Heart right ventricle (tissue), 16 donors: ENCODE measurements at regions not wholly inside any gene's neighbourhood (a gene's known extent, or its start where the extent isn't known, plus 50 kb on each side); places are given as distances from the start of the nearest gene placed in this dataset.
"Not testable (repeated sequence)": the region's sequence is repeated elsewhere in the genome, so short reads cannot be mapped to it uniquely, and the experiment has no call there.

ENCODE experiments used
- ATAC-seq, 8 donors: fragments of 200-7000 bp; cut with Tn5 transposase; one replicate each; pipeline ENCODE4 v1.9.1; 2020; ENCODE audit warnings: mild to moderate bottlenecking in 8 of 8, moderate library complexity in 8 of 8, moderate number of reproducible peaks in 1 of 8
- DNase-seq, 2 donors: peaks; one replicate each; pipeline ENCODE4 v3.0.0-alpha.2; 2020
- H3K27ac ChIP-seq, 10 donors: fragments of 200-600 bp; sonication (generic) in 2 of 10; one replicate each; pipeline versions ENCODE4 v1.5.0 to v1.8.0; 2020 to 2022; ENCODE audit warnings: mild to moderate bottlenecking in 3 of 10
- H3K27me3 ChIP-seq, 7 donors: fragments of 200-600 bp; one replicate each; pipeline ENCODE4 v1.8.0; 2021 to 2022; ENCODE audit warnings: mild to moderate bottlenecking in 2 of 7
- H3K36me3 ChIP-seq, 9 donors: fragments of 200-600 bp; sonication (generic) in 1 of 9; one replicate each; pipeline versions ENCODE4 v1.5.0 to v1.8.0; 2020 to 2022; ENCODE audit warnings: mild to moderate bottlenecking in 2 of 9
- H3K4me1 ChIP-seq, 9 donors: fragments of 200-600 bp; sonication (generic) in 1 of 9; one replicate each; pipeline versions ENCODE4 v1.5.0 to v1.8.0; 2020 to 2022; ENCODE audit warnings: mild to moderate bottlenecking in 4 of 9
- H3K4me3 ChIP-seq, 10 donors: fragments of 200-600 bp; sonication (generic) in 2 of 10; one replicate each; pipeline versions ENCODE4 v1.5.0 to v1.8.0; 2020 to 2022; ENCODE audit warnings: mild to moderate bottlenecking in 7 of 10, moderate library complexity in 2 of 10
- H3K9me3 ChIP-seq, 11 donors: fragments of 200-600 bp in 10 of 11; sonication (generic) in 2 of 11; one replicate each; pipeline versions ENCODE4 v1.5.0 to v1.8.0; 2013 to 2022; ENCODE audit warnings: mild to moderate bottlenecking in 2 of 11, control low read depth in 1 of 11, moderate library complexity in 1 of 11
- CTCF ChIP-seq, 9 donors: fragments of 200-600 bp; sonication (generic) in 2 of 9; IDR thresholded peaks; one replicate each; pipeline versions ENCODE4 v1.5.0 to v1.8.0; 2021 to 2022; ENCODE audit warnings: antibody characterized with exemption in 9 of 9, mild to moderate bottlenecking in 5 of 9, moderate library complexity in 1 of 9
- WGBS, 2 donors: extraction: QIAGEN DNeasy Blood & Tissue Kit; methylation state at CpG; one replicate each; pipeline ENCODE4 v1.1.7; 2013; ENCODE audit warnings: inconsistent platforms in 1 of 2; 5-methylcytosine and 5-hydroxymethylcytosine counted together
- intact Hi-C, 10 donors: fragments of 100-400 bp; cut with DNase I; formaldehyde crosslinking; loops; one replicate each; pipeline versions ENCODE4 v1.11.1 to v1.14.2; 2022
- donor health status: Arrhythmogenic right ventricular cardiomyopathy.
- donor health status: ischemic (EF 13 %, LVEDD 7.1; RV severe dilation, severe dysfunction).
- donor health status: healthy with polysubstance abuse.
- donor health status: DM: no; HTN: yes; CAD: no.
- donor health status: DM: no; HTN: no; CAD: no.
- donor health status: ischemic (EF 25% LVEDD 6.9; RV normal size, moderate dysfunction).
- donor health status: ischemic (EF 25% LVEDD 5.7; RV mildly dilated, moderate dysfunction).
- donor health status: healthy.
- donor health status: DM: yes; HTN: yes; CAD: no.
- donor health status: Ischemic cardiomyopathy.
- donor health status: ischemic (EF 35%, LVEDD 5.7; RV mildly dilated, moderate dysfunction).
- donor health status: nonischemic (EF 11% LVEDD 7.7; RV severe dilation, severe dysfunction).
- donor health status: DM: yes; HTN: yes; CAD: no.
- donor health status: PGD.
- donor health status: ischemic (EF 29% LVEDD 5.4; RV normal size, mild dysfunction).
- donor health status: nonischemic (EF 23%, LVEDD 6.1; RV moderate dilation, normal function).

GRCh38 chr7:43044511-43044910 is 67.9 kb upstream of the HECW1 start:
- no peak for ATAC-seq
- no peak overlapping the region for H3K27ac ChIP-seq
- H3K4me1 ChIP-seq, result no peaks in the 10 kb centered on the region
- H3K4me3 ChIP-seq, result no peak overlapping the region
- intact Hi-C loops, result no loop called here
- peaks cover 0 to 20% (median 0%) of the 10 kb centered on the region in 11 donors for H3K9me3 ChIP-seq
- TF ChIP-seq CTCF (IDR thresholded peaks at IDR 0.05), result no peak
- H3K36me3 ChIP-seq, result no peaks in the 10 kb centered on the region
- WGBS, 2 donors, result 65 to 76% methylated on average over 1 of the region's 1 CpG
- peaks cover 0 to 8% (median 0%) of the 10 kb centered on the region in 7 donors for H3K27me3 ChIP-seq
- DNase-seq, result no peak

GRCh38 chr7:43054052-43054722 is 58.3 kb upstream of the HECW1 start:
- TF ChIP-seq CTCF (IDR thresholded peaks at IDR 0.05), result no peak
- H3K4me1 ChIP-seq, result no peaks in the 10 kb centered on the region
- ATAC-seq (no peak), DNase-seq (no peak)
- intact Hi-C loops, result no loop called here
- H3K9me3 ChIP-seq, result peaks cover 0 to 19% (median 0%) of the 10 kb centered on the region in 11 donors
- no peak overlapping the region for H3K4me3 ChIP-seq
- H3K27ac ChIP-seq, result no peak overlapping the region
- 37 to 43% methylated on average over 4 of the region's 4 CpGs for WGBS, 2 donors
- peaks cover 0 to 10% (median 0%) of the 10 kb centered on the region in 7 donors for H3K27me3 ChIP-seq
- H3K36me3 ChIP-seq, result no peaks in the 10 kb centered on the region

- H3K9me3 ChIP-seq, result no peaks in the 10 kb centered on the region
- no peak for TF ChIP-seq CTCF (IDR thresholded peaks at IDR 0.05)
- DNase-seq (no peak), ATAC-seq (no peak)
- intact Hi-C loops, result no loop called here
- H3K36me3 ChIP-seq, result no peaks in the 10 kb centered on the region
- no peaks in the 10 kb centered on the region for H3K4me1 ChIP-seq
- 83 to 92% methylated on average over 3 of the region's 3 CpGs for WGBS, 2 donors
- H3K27ac ChIP-seq, result no peak overlapping the region
- peaks cover 0 to 11% (median 0%) of the 10 kb centered on the region in 7 donors for H3K27me3 ChIP-seq
- H3K4me3 ChIP-seq, result no peak overlapping the region
Measured at GRCh38 chr7:43057141-43057540, 55.3 kb upstream of the HECW1 start.

- ATAC-seq, result no peak
- peaks cover 0 to 11% (median 0%) of the 10 kb centered on the region in 7 donors for H3K27me3 ChIP-seq
- peak overlapping the region in 2 of 10 donors; percentile 23 to 38 for H3K4me3 ChIP-seq
- H3K36me3 ChIP-seq, result no peaks in the 10 kb centered on the region
- TF ChIP-seq CTCF (IDR thresholded peaks at IDR 0.05), result no peak
- H3K9me3 ChIP-seq, result no peaks in the 10 kb centered on the region
- no peak for DNase-seq
- no peaks in the 10 kb centered on the region for H3K4me1 ChIP-seq
- intact Hi-C loops, result no loop called here
- 74 to 76% methylated on average over 5 of the region's 5 CpGs for WGBS, 2 donors
- H3K27ac ChIP-seq, result no peak overlapping the region
Measured at GRCh38 chr7:43058271-43059066, 54.0 kb upstream of the HECW1 start.

GRCh38 chr7:43059067-43059600 is 53.3 kb upstream of the HECW1 start:
- Histone ChIP-seq H3K27me3 (peaks cover 0 to 11% (median 0%) of the 10 kb centered on the region in 7 donors), H3K4me3 (peak overlapping the region in 2 of 10 donors; percentile 23 to 38)
- intact Hi-C loops, DNase-seq, H3K36me3 ChIP-seq, H3K27ac ChIP-seq, ATAC-seq, H3K9me3 ChIP-seq, H3K4me1 ChIP-seq: not testable (repeated sequence)
- 75 to 81% methylated on average over 28 to 31 of the region's 33 CpGs for WGBS, 2 donors
